ENCODE measurements at regions not wholly inside any gene's neighbourhood (a gene's known extent, or its start where the extent isn't known, plus 50 kb on each side); places are given as distances from the start of the nearest gene placed in this dataset.

DNA sequence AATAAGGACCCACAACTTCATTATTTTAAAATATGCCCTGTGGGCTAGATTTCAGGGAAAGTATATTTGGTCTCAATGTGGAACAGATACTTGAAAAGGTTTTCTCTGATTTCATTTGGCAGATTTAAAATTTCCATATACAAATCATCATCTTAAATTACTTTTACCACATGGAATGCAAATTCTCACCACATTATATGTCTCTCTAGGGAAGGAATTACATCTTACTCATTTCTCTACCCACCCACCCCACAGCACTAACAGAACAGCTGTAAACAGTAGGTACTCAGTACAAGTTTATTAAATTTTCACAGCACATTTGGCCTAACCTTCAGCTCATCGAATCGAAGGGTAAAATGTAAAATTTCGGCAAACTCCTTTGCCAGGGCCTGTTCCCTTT is 104.0 kb downstream of the CYRIA start:
- no peaks in the 10 kb centered on the region for H3F3A ChIP-seq (ENCODE audit: insufficient read depth, low read length)

GRCh38 chr2:16561251-16561650 is 104.4 kb downstream of the CYRIA start:
- H4K20me1 ChIP-seq (ENCODE audit: insufficient read depth, low read length): no peaks in the 10 kb centered on the region
- no peaks in the 10 kb centered on the region for H3K9me3 ChIP-seq (ENCODE audit: low read length)
- H3K4me1 ChIP-seq (ENCODE audit: insufficient read depth, low read length, severe bottlenecking): no peaks in the 10 kb centered on the region
- no peak overlapping the region for H3K4me2 ChIP-seq (ENCODE audit: low read length)
- no peaks in the 10 kb centered on the region for H3K79me2 ChIP-seq (ENCODE audit: insufficient read depth, low read length)
- no peak overlapping the region for H3K4me3 ChIP-seq (ENCODE audit: low read depth, low read length, poor library complexity, severe bottlenecking)
- no peaks in the 10 kb centered on the region for H3K27me3 ChIP-seq (ENCODE audit: insufficient read depth, low read length)
- no peak overlapping the region for H2AFZ ChIP-seq (ENCODE audit: low read length)
- no peak overlapping the region for H3K9ac ChIP-seq (ENCODE audit: low read length)
- H3K36me3 ChIP-seq (ENCODE audit: insufficient read depth, low read length): peaks cover 25% of the 10 kb centered on the region; the same call in 1 of the 2 replicates
- no peaks in the 10 kb centered on the region for H3K9me2 ChIP-seq (ENCODE audit: low read depth, low read length)
- TF ChIP-seq EZH2 (IDR thresholded peaks at IDR 0.05; ENCODE audit: borderline replicate concordance, low read length): no peak
- TF ChIP-seq CTCF (IDR thresholded peaks at IDR 0.05; ENCODE audit: low read length): no peak
- H3F3A ChIP-seq (ENCODE audit: insufficient read depth, low read length): no peaks in the 10 kb centered on the region
- no peak overlapping the region for H3K27ac ChIP-seq (ENCODE audit: low read depth, low read length, poor library complexity, severe bottlenecking)

More for the DNA sequence above, 104.0 kb downstream of the CYRIA start:
- Histone ChIP-seq H3K9me3 (ENCODE audit: low read length) (no peaks in the 10 kb centered on the region), H3K27me3 (ENCODE audit: insufficient read depth, low read length) (no peaks in the 10 kb centered on the region), H3K4me3 (ENCODE audit: low read depth, low read length, poor library complexity, severe bottlenecking) (no peak overlapping the region), H3K27ac (ENCODE audit: low read depth, low read length, poor library complexity, severe bottlenecking) (no peak overlapping the region), H3K9me2 (ENCODE audit: low read depth, low read length) (no peaks in the 10 kb centered on the region), H4K20me1 (ENCODE audit: insufficient read depth, low read length) (no peaks in the 10 kb centered on the region), H3K79me2 (ENCODE audit: insufficient read depth, low read length) (no peaks in the 10 kb centered on the region), H3K4me2 (ENCODE audit: low read length) (no peak overlapping the region), H3K4me1 (ENCODE audit: insufficient read depth, low read length, severe bottlenecking) (no peaks in the 10 kb centered on the region), H3K9ac (ENCODE audit: low read length) (no peak overlapping the region), H2AFZ (ENCODE audit: low read length) (no peak overlapping the region), H3K36me3 (ENCODE audit: insufficient read depth, low read length) (peaks cover 25% of the 10 kb centered on the region; the same call in 1 of the 2 replicates)
- TF ChIP-seq CTCF (IDR thresholded peaks at IDR 0.05; ENCODE audit: low read length) (no peak), EZH2 (IDR thresholded peaks at IDR 0.05; ENCODE audit: borderline replicate concordance, low read length) (no peak)

GRCh38 chr2:16559278-16560067 is 106.2 kb downstream of the CYRIA start:
- Histone ChIP-seq H3K27me3 (ENCODE audit: insufficient read depth, low read length) (no peaks in the 10 kb centered on the region), H3K4me2 (ENCODE audit: low read length) (no peak overlapping the region), H3K27ac (ENCODE audit: low read depth, low read length, poor library complexity, severe bottlenecking) (no peak overlapping the region), H3K79me2 (ENCODE audit: insufficient read depth, low read length) (no peaks in the 10 kb centered on the region), H3K4me1 (ENCODE audit: insufficient read depth, low read length, severe bottlenecking) (no peaks in the 10 kb centered on the region), H3K9me3 (ENCODE audit: low read length) (no peaks in the 10 kb centered on the region), H2AFZ (ENCODE audit: low read length) (no peak overlapping the region), H3K36me3 (ENCODE audit: insufficient read depth, low read length) (peaks cover 25% of the 10 kb centered on the region; the same call in 1 of the 2 replicates), H4K20me1 (ENCODE audit: insufficient read depth, low read length) (no peaks in the 10 kb centered on the region), H3K9me2 (ENCODE audit: low read depth, low read length) (no peaks in the 10 kb centered on the region), H3F3A (ENCODE audit: insufficient read depth, low read length) (no peaks in the 10 kb centered on the region), H3K9ac (ENCODE audit: low read length) (no peak overlapping the region), H3K4me3 (ENCODE audit: low read depth, low read length, poor library complexity, severe bottlenecking) (no peak overlapping the region)
- no peak for TF ChIP-seq CTCF (IDR thresholded peaks at IDR 0.05; ENCODE audit: low read length)
- no peak for TF ChIP-seq EZH2 (IDR thresholded peaks at IDR 0.05; ENCODE audit: borderline replicate concordance, low read length)
